B cell (primary cell): ENCODE measurements at regions not wholly inside any gene's neighbourhood (a gene's known extent, or its start where the extent isn't known, plus 50 kb on each side); places are given as distances from the start of the nearest gene placed in this dataset.

ENCODE experiments used
- ATAC-seq: fragments of 200-7000 bp; cut with Tn5 transposase; one replicate; pipeline ENCODE4 v1.10.0; 2021; ENCODE audit warnings: low read depth, mild to moderate bottlenecking, moderate number of reproducible peaks, moderate library complexity
- CTCF ChIA-PET: fragments of 350-600 bp; sonication (Branson Sonifier 250); formaldehyde crosslinking; loops from one replicate; lab custom pipeline; 2021; ENCODE audit warnings: antibody characterized with exemption, inconsistent platforms; lab: Charles Lee
- POLR2A ChIA-PET: fragments of 350-600 bp; sonication (Branson Sonifier 250); formaldehyde crosslinking; loops from one replicate; lab custom pipeline; 2021; ENCODE audit warnings: antibody characterized with exemption; lab: Charles Lee
- DNase-seq: peaks from one replicate; pipeline ENCODE4 v3.0.0; 2013
- H2AFZ ChIP-seq: 2 replicates; pipeline ENCODE4 v1.6.1; 2012; ENCODE audit warnings: mild to moderate bottlenecking, low read depth, low read length; ENCODE audit not compliant: insufficient read depth, poor library complexity, severe bottlenecking
- H3K27ac ChIP-seq, 2 donors: 1 replicate in 1 of 2; 2 replicates in 1 of 2; pipeline ENCODE4 v1.5.1; 2012 to 2013; ENCODE audit warnings: low read length in 2 of 2, mild to moderate bottlenecking in 2 of 2, moderate library complexity in 1 of 2
- H3K27me3 ChIP-seq, 4 experiments: fragments of 200-600 bp in 1 of 4; sonication (generic) in 1 of 4; replicated peaks in 1 of 4; 1 replicate in 2 of 4; 2 replicates in 2 of 4; pipeline versions ENCODE4 v1.6.1 to v1.7.0; 2013 to 2016; ENCODE audit warnings: low read length in 3 of 4, mild to moderate bottlenecking in 2 of 4, mixed read lengths in 1 of 4, moderate library complexity in 1 of 4; ENCODE audit not compliant: insufficient read depth in 4 of 4, control insufficient read depth in 3 of 4; ENCODE audit errors: control extremely low read depth in 1 of 4
- H3K36me3 ChIP-seq, 2 experiments: replicated peaks in 1 of 2; 1 replicate in 1 of 2; 2 replicates in 1 of 2; pipeline versions ENCODE4 v1.6.1 to v1.7.1; 2013; ENCODE audit warnings: low read length in 1 of 2; ENCODE audit not compliant: insufficient read depth in 2 of 2, control insufficient read depth in 1 of 2; ENCODE audit errors: control extremely low read depth in 1 of 2, extremely low read depth in 1 of 2
- H3K4me1 ChIP-seq, 2 donors: fragments of 200-600 bp in 1 of 2; sonication (generic) in 1 of 2; 1 replicate in 1 of 2; 2 replicates in 1 of 2; pipeline versions ENCODE4 v1.5.1 to v1.6.1; 2013 to 2017; ENCODE audit warnings: low read length in 2 of 2; ENCODE audit not compliant: control insufficient read depth in 2 of 2, insufficient read depth in 2 of 2
- H3K4me2 ChIP-seq: replicated peaks from 2 replicates; pipeline ENCODE3; 2012; ENCODE audit warnings: mild to moderate bottlenecking, low read depth, low read length; ENCODE audit not compliant: poor library complexity, severe bottlenecking
- H3K4me3 ChIP-seq, 5 experiments: fragments of 200-600 bp in 1 of 5; sonication (generic) in 1 of 5; 1 replicate in 3 of 5; 2 replicates in 2 of 5; pipeline versions ENCODE4 v1.5.1 to v1.7.0; 2011 to 2016; ENCODE audit warnings: low read length in 4 of 5, mild to moderate bottlenecking in 4 of 5, low read depth in 2 of 5, control low read depth in 1 of 5, moderate library complexity in 1 of 5; ENCODE audit not compliant: insufficient read depth in 1 of 5; ENCODE audit errors: control extremely low read depth in 1 of 5, extremely low read depth in 1 of 5
- H3K79me2 ChIP-seq: fragments of 200-600 bp; sonication (generic); one replicate; pipeline ENCODE4 v1.6.0; 2016; ENCODE audit warnings: low read length; ENCODE audit not compliant: control insufficient read depth, insufficient read depth
- H3K9ac ChIP-seq: fragments of 200-600 bp; sonication (generic); 2 replicates; pipeline ENCODE4 v1.6.1; 2017; ENCODE audit warnings: mild to moderate bottlenecking, low read length, moderate library complexity
- H3K9me3 ChIP-seq, 3 donors: one replicate each; pipeline versions ENCODE4 v1.6.1 to v1.7.1; 2013; ENCODE audit warnings: low read length in 2 of 3; ENCODE audit not compliant: control insufficient read depth in 2 of 3, insufficient read depth in 1 of 3; ENCODE audit errors: control extremely low read depth in 1 of 3
- H4K20me1 ChIP-seq: 2 replicates; pipeline ENCODE4 v1.6.0; 2012; ENCODE audit warnings: mild to moderate bottlenecking, low read length; ENCODE audit not compliant: insufficient read depth, control insufficient read depth, poor library complexity, severe bottlenecking
- H3K27ac Mint-ChIP-seq: one replicate; pipeline ENCODE4 v1.8.0; 2021; ENCODE audit warnings: mixed read lengths
- H3K27me3 Mint-ChIP-seq: one replicate; pipeline ENCODE4 v1.8.0; 2021; ENCODE audit warnings: mixed read lengths
- H3K4me1 Mint-ChIP-seq: one replicate; pipeline ENCODE4 v1.8.0; 2021; ENCODE audit warnings: mixed read lengths
- H3K4me3 Mint-ChIP-seq: one replicate; pipeline ENCODE4 v1.8.0; 2021; ENCODE audit warnings: mixed read lengths
- H3K9me3 Mint-ChIP-seq: one replicate; pipeline ENCODE4 v1.8.0; 2022; ENCODE audit warnings: mixed read lengths; ENCODE audit not compliant: insufficient read depth
- CTCF ChIP-seq: fragments of 200-600 bp; IDR thresholded peaks from one replicate; pipeline ENCODE4 v1.8.0; 2022; ENCODE audit warnings: antibody characterized with exemption, mild to moderate bottlenecking
- EZH2 ChIP-seq: IDR thresholded peaks from 2 replicates; pipeline ENCODE4 v1.6.1; 2012; ENCODE audit warnings: borderline replicate concordance, low read depth, mild to moderate bottlenecking, moderate library complexity, low read length; ENCODE audit not compliant: insufficient read depth, poor library complexity, severe bottlenecking
- WGBS: methylation state at CpG from one replicate; pipeline ENCODE4 v1.1.5; 2013; ENCODE audit warnings: missing lambda C conversion rate; ENCODE audit not compliant: insufficient coverage; 5-methylcytosine and 5-hydroxymethylcytosine counted together
- intact Hi-C: fragments of 100-400 bp; cut with micrococcal nuclease; formaldehyde crosslinking; loops from one replicate; pipeline ENCODE4 v1.10.0; 2022

- H3K9me3 ChIP-seq, result no peaks in the 10 kb centered on the region
- no peak overlapping the region for H3K27ac Mint-ChIP-seq
- no peaks in the 10 kb centered on the region for H3K9me3 Mint-ChIP-seq
- H3K27me3 ChIP-seq, result peaks cover 0 to 4% (median 0%) of the 10 kb centered on the region in 4 experiments
- no peaks in the 10 kb centered on the region for H3K4me1 Mint-ChIP-seq
- ChIA-PET CTCF (no interaction called here), POLR2A (no interaction called here)
- no peak for TF ChIP-seq CTCF
- no peak for TF ChIP-seq EZH2
- H3K27me3 Mint-ChIP-seq, result peaks cover 20% of the 10 kb centered on the region
- H3K4me3 ChIP-seq, result no peak overlapping the region
- intact Hi-C loops, result no loop called here
- no peaks in the 10 kb centered on the region for H4K20me1 ChIP-seq
- H3K79me2 ChIP-seq, result no peaks in the 10 kb centered on the region
- ATAC-seq, result no peak
- H3K4me1 ChIP-seq, result no peaks in the 10 kb centered on the region
- DNase-seq, result no peak
- H3K4me2 ChIP-seq, result no peak overlapping the region
- 93% methylated on average over 2 of the region's 4 CpGs for WGBS
- H3K4me3 Mint-ChIP-seq, result no peak overlapping the region
- H3K36me3 ChIP-seq, result no peaks in the 10 kb centered on the region
- no peak overlapping the region for H2AFZ ChIP-seq
- H3K9ac ChIP-seq, result no peak overlapping the region
- H3K27ac ChIP-seq, result no peak overlapping the region
Observed at GRCh38 chr2:104790901-104791495, 62.9 kb upstream of the POU3F3 start.

- peaks cover 0 to 4% (median 0%) of the 10 kb centered on the region in 4 experiments for H3K27me3 ChIP-seq
- no peak overlapping the region for H3K9ac ChIP-seq
- no peaks in the 10 kb centered on the region for H3K4me1 Mint-ChIP-seq
- no peaks in the 10 kb centered on the region for H3K4me1 ChIP-seq
- H2AFZ ChIP-seq, result no peak overlapping the region
- H3K9me3 ChIP-seq, result no peaks in the 10 kb centered on the region
- no peak overlapping the region for H3K4me3 Mint-ChIP-seq
- TF ChIP-seq EZH2 (no peak), CTCF (no peak)
- H3K27ac ChIP-seq, result no peak overlapping the region
- H3K27me3 Mint-ChIP-seq, result peaks cover 11% of the 10 kb centered on the region
- H3K4me3 ChIP-seq, result no peak overlapping the region
- no CpG with 5 or more reads among the region's 4 CpGs for WGBS
- intact Hi-C loops, result no loop called here
- H4K20me1 ChIP-seq, result no peaks in the 10 kb centered on the region
- ATAC-seq (no peak), DNase-seq (no peak)
- H3K4me2 ChIP-seq, result no peak overlapping the region
- ChIA-PET CTCF (no interaction called here), POLR2A (no interaction called here)
- no peaks in the 10 kb centered on the region for H3K79me2 ChIP-seq
- H3K9me3 Mint-ChIP-seq, result no peaks in the 10 kb centered on the region
- H3K36me3 ChIP-seq, result no peaks in the 10 kb centered on the region
- no peak overlapping the region for H3K27ac Mint-ChIP-seq
Observed at GRCh38 chr2:104793966-104794365, 59.9 kb upstream of the POU3F3 start.
